ENCODE measurements at regions not wholly inside any gene's neighbourhood (a gene's known extent, or its start where the extent isn't known, plus 50 kb on each side); places are given as distances from the start of the nearest gene placed in this dataset.

GRCh38 chr6:141658696-141659095 lies 474.0 kb upstream of the GJE1 start:
- Mint-ChIP-seq H3K9me3 (peaks cover 3% of the 10 kb centered on the region), H3K36me3 (ENCODE audit: low read depth) (no peaks in the 10 kb centered on the region), H3K27me3 (ENCODE audit: low read depth) (no peaks in the 10 kb centered on the region), H3K27ac (no peak overlapping the region), H3K4me1 (no peaks in the 10 kb centered on the region), H3K4me3 (no peak overlapping the region)
- no peak for TF ChIP-seq CTCF (IDR thresholded peaks at IDR 0.05; ENCODE audit: unreplicated experiment in 3 of 3)

- no peak overlapping the region for H3K4me3 Mint-ChIP-seq
- no peaks in the 10 kb centered on the region for H3K36me3 Mint-ChIP-seq (ENCODE audit: low read depth)
- peaks cover 3% of the 10 kb centered on the region for H3K9me3 Mint-ChIP-seq
- H3K4me1 Mint-ChIP-seq, result no peaks in the 10 kb centered on the region
- H3K27me3 Mint-ChIP-seq (ENCODE audit: low read depth), result no peaks in the 10 kb centered on the region
- TF ChIP-seq CTCF (IDR thresholded peaks at IDR 0.05; ENCODE audit: unreplicated experiment in 3 of 3), result no peak
- H3K27ac Mint-ChIP-seq, result no peak overlapping the region
Observed at GRCh38 chr6:141657812-141658211, 474.9 kb upstream of the GJE1 start.

- H3K36me3 Mint-ChIP-seq (ENCODE audit: low read depth), result no peaks in the 10 kb centered on the region
- H3K9me3 Mint-ChIP-seq, result peaks cover 3% of the 10 kb centered on the region
- no peaks in the 10 kb centered on the region for H3K27me3 Mint-ChIP-seq (ENCODE audit: low read depth)
- H3K27ac Mint-ChIP-seq, result no peak overlapping the region
- no peak overlapping the region for H3K4me3 Mint-ChIP-seq
- no peak for TF ChIP-seq CTCF (IDR thresholded peaks at IDR 0.05; ENCODE audit: unreplicated experiment in 3 of 3)
- H3K4me1 Mint-ChIP-seq, result no peaks in the 10 kb centered on the region
Observed at GRCh38 chr6:141653590-141653989, 479.1 kb upstream of the GJE1 start.

- TF ChIP-seq CTCF (IDR thresholded peaks at IDR 0.05; ENCODE audit: unreplicated experiment in 3 of 3), result no peak
- no peaks in the 10 kb centered on the region for H3K9me3 Mint-ChIP-seq
- H3K27ac Mint-ChIP-seq, result no peak overlapping the region
- H3K36me3 Mint-ChIP-seq (ENCODE audit: low read depth), result no peaks in the 10 kb centered on the region
- H3K4me1 Mint-ChIP-seq, result no peaks in the 10 kb centered on the region
- H3K4me3 Mint-ChIP-seq, result no peak overlapping the region
- H3K27me3 Mint-ChIP-seq (ENCODE audit: low read depth), result no peaks in the 10 kb centered on the region
Observed at GRCh38 chr6:141641951-141642350, 490.8 kb upstream of the GJE1 start.

- Mint-ChIP-seq H3K9me3 (no peaks in the 10 kb centered on the region), H3K4me3 (no peak overlapping the region), H3K27ac (no peak overlapping the region), H3K27me3 (ENCODE audit: low read depth) (no peaks in the 10 kb centered on the region), H3K4me1 (no peaks in the 10 kb centered on the region), H3K36me3 (ENCODE audit: low read depth) (no peaks in the 10 kb centered on the region)
- peak in 1 of 3 experiments; percentile 9 for TF ChIP-seq CTCF (IDR thresholded peaks at IDR 0.05; ENCODE audit: unreplicated experiment in 3 of 3)
Observed at GRCh38 chr6:141641406-141641805, 491.3 kb upstream of the GJE1 start.

- no peaks in the 10 kb centered on the region for H3K9me3 Mint-ChIP-seq
- H3K36me3 Mint-ChIP-seq (ENCODE audit: low read depth), result no peaks in the 10 kb centered on the region
- no peaks in the 10 kb centered on the region for H3K27me3 Mint-ChIP-seq (ENCODE audit: low read depth)
- no peak overlapping the region for H3K27ac Mint-ChIP-seq
- H3K4me3 Mint-ChIP-seq, result no peak overlapping the region
- TF ChIP-seq CTCF (IDR thresholded peaks at IDR 0.05; ENCODE audit: unreplicated experiment in 3 of 3), result no peak
- no peaks in the 10 kb centered on the region for H3K4me1 Mint-ChIP-seq
Observed at GRCh38 chr6:141635621-141636020, 497.1 kb upstream of the GJE1 start.

Data from nephron (organoid).